H7 (cell line): ENCODE measurements at regions not wholly inside any gene's neighbourhood (a gene's known extent, or its start where the extent isn't known, plus 50 kb on each side); places are given as distances from the start of the nearest gene placed in this dataset.

ENCODE experiments used
- DNase-seq: peaks from one replicate; pipeline ENCODE4 v3.0.0; 2012
- H3K27me3 ChIP-seq: 2 replicates; pipeline ENCODE4 v1.6.0; 2011; ENCODE audit warnings: mild to moderate bottlenecking, low read length; ENCODE audit not compliant: control insufficient read depth, insufficient read depth
- H3K36me3 ChIP-seq: replicated peaks from 2 replicates; pipeline ENCODE4 v1.5.1; 2011; ENCODE audit warnings: low read length; ENCODE audit not compliant: control insufficient read depth, insufficient read depth
- H3K4me3 ChIP-seq: 2 replicates; pipeline ENCODE4 v1.5.1; 2011; ENCODE audit warnings: low read depth, mild to moderate bottlenecking, control low read depth, low read length, moderate library complexity; ENCODE audit not compliant: insufficient read depth

GRCh38 chr9:85244856-85245255 lies 496.9 kb downstream of the AGTPBP1 start:
- H3K27me3 ChIP-seq: no peaks in the 10 kb centered on the region
- H3K4me3 ChIP-seq: no peak overlapping the region
- DNase-seq: no peak
- H3K36me3 ChIP-seq: no peaks in the 10 kb centered on the region

DNA sequence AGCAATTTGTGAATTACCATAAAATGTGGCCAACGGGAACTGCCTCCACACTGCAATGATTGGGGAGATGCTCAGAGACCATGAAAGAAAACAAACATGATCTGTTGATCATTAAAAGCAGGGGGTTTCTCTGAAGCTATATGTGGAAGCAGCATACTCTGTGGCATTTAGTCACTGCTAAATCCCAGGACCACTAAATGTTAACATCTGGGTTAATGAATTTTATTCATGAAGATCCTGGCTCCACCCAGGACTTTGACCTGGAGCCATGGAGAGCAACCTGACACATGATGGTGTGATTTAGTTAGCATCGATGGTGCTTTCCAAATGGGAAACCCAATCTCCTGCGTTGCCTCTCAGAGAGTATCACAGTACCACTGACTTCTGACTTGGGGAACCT lies 497.8 kb downstream of the AGTPBP1 start:
- no peaks in the 10 kb centered on the region for H3K36me3 ChIP-seq

GRCh38 chr9:85237478-85237877 lies 504.3 kb downstream of the AGTPBP1 start:
- H3K36me3 ChIP-seq: no peaks in the 10 kb centered on the region
- DNase-seq: no peak

More for the DNA sequence above, 497.8 kb downstream of the AGTPBP1 start:
- Histone ChIP-seq H3K4me3 (no peak overlapping the region), H3K27me3 (no peaks in the 10 kb centered on the region)
- no peak for DNase-seq

GRCh38 chr9:85230081-85230480 lies 511.7 kb downstream of the AGTPBP1 start:
- Histone ChIP-seq H3K4me3 (no peak overlapping the region), H3K36me3 (no peaks in the 10 kb centered on the region), H3K27me3 (no peaks in the 10 kb centered on the region)
- no peak for DNase-seq

More at GRCh38 chr9:85237478-85237877, 504.3 kb downstream of the AGTPBP1 start:
- H3K4me3 ChIP-seq: no peak overlapping the region
- no peaks in the 10 kb centered on the region for H3K27me3 ChIP-seq

DNA sequence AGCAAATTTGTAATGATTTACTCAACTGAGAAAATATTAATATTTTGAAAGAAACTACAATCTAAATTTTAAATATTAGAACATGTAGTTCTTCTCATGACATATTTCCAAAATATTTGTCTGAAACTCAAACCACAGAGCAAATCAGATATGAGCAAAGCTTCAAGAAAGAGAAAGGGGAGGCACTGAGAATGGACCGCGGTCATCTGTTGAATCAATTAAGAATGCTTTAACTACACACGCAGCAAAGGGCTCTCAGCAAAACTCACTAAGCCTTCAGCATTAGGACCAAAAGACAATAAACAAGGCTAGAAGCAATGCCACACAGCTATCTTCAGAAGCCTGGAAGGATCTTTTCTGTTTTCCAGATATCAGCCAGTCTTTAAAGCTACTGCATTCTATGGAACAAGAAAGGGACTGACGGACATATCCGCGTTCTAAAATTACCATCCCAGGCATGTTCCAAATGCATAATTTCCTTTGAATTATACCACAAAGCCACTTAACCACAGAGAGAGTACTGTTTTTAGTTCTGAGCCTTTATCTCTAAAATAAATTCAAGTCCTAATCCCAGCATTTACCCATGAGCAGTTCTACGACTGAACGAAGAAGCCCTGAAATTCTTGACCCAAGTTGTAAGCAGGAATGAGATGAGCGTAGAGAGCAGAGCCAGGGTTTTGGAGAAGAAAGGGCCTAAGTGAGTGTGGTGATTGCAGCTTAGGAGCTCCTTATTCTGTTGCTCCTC lies 513.5 kb downstream of the AGTPBP1 start:
- DNase-seq: no peak
- H3K27me3 ChIP-seq: no peaks in the 10 kb centered on the region
- H3K4me3 ChIP-seq: no peak overlapping the region
- H3K36me3 ChIP-seq: no peaks in the 10 kb centered on the region

DNA sequence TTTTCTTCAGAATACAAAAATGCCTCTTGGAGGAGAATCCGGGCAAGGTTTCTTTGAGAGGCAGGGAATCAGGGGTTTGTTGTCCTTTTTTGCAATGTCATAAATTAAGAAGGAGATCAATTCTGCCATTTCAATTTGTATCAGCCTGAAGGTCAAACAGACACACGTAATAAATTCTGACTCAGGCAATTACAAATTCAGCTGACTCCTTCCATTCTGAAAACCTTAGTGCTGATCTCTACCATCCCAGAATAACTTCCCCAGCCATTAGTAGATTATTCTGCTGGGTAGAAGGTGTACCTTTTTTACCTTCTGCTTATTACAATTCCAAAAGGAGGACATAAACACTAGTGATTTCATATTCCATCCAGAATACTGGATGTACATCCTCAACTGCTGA lies 516.6 kb downstream of the AGTPBP1 start:
- Histone ChIP-seq H3K4me3 (no peak overlapping the region), H3K36me3 (no peaks in the 10 kb centered on the region), H3K27me3 (no peaks in the 10 kb centered on the region)
- DNase-seq: no peak

DNA sequence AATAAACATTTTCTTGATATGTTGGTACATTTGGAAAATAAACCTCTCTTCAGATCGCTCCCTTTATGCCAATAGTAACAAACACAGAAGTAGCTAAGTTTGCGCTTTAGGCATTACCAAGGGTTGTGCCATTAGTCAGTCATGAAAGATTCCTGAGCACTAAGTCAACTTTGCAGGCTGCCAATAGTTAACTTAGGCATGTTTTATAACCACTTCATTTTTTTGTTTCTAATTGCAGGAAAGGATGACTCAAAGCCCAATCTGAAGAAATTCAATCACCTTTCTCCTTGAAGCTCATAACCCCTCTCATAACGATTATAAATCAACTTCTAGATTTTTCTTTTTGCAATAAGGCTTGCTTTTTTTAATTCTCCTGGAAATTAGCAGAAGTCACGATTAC lies 517.0 kb downstream of the AGTPBP1 start:
- H3K4me3 ChIP-seq: no peak overlapping the region
- H3K36me3 ChIP-seq: no peaks in the 10 kb centered on the region
- DNase-seq: no peak
- H3K27me3 ChIP-seq: no peaks in the 10 kb centered on the region

- Histone ChIP-seq H3K4me3 (no peak overlapping the region), H3K36me3 (no peaks in the 10 kb centered on the region), H3K27me3 (no peaks in the 10 kb centered on the region)
- DNase-seq: no peak
These were observed 517.5 kb downstream of the AGTPBP1 start for GRCh38 chr9:85224301-85224700.

GRCh38 chr9:85223506-85224125 lies 518.1 kb downstream of the AGTPBP1 start:
- H3K4me3 ChIP-seq: no peak overlapping the region
- no peaks in the 10 kb centered on the region for H3K36me3 ChIP-seq
- no peaks in the 10 kb centered on the region for H3K27me3 ChIP-seq
- DNase-seq: no peak

DNA sequence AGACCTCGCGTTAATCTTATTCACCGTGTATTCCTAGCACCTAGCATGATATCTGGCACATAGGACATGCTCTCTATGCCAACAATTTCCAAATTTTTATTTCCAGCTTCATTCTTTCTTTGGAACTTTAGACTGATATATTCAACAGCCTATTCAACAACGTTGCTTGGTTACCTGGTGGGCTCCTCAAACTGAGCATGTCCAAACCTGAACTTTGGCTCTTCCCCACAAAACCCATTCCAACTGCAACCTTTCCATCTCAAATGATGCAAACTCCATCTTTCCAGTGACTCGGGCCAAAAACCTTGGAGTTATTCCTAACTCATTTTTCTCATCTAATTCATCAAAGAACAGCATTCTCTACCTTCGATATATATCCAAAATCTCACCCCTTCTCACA lies 525.2 kb downstream of the AGTPBP1 start:
- H3K27me3 ChIP-seq: no peaks in the 10 kb centered on the region
- no peak overlapping the region for H3K4me3 ChIP-seq
- H3K36me3 ChIP-seq: no peaks in the 10 kb centered on the region
- DNase-seq: no peak

GRCh38 chr9:85215961-85216360 lies 525.8 kb downstream of the AGTPBP1 start:
- Histone ChIP-seq H3K27me3 (no peaks in the 10 kb centered on the region), H3K36me3 (no peaks in the 10 kb centered on the region), H3K4me3 (no peak overlapping the region)
- no peak for DNase-seq

DNA sequence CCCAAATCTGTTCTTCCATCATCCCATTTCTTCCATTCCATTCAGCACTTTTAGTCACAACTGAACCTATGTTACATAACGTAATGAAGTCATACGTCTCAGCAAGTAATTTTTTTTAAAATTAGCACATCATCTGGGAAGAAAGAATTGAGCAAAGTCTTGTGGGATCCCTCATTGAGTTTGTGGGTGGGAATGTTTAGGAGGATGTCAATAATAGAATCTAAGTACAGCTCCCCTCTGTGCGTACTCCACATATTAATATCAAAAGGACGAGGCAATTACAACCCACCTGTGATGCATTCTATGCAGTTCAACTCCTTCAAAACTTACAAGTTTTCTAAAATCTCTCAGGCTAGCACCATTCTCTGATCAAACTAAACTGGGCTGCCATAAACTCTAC lies 526.3 kb downstream of the AGTPBP1 start:
- H3K36me3 ChIP-seq: no peaks in the 10 kb centered on the region
- no peaks in the 10 kb centered on the region for H3K27me3 ChIP-seq
- no peak for DNase-seq
- H3K4me3 ChIP-seq: no peak overlapping the region

DNA sequence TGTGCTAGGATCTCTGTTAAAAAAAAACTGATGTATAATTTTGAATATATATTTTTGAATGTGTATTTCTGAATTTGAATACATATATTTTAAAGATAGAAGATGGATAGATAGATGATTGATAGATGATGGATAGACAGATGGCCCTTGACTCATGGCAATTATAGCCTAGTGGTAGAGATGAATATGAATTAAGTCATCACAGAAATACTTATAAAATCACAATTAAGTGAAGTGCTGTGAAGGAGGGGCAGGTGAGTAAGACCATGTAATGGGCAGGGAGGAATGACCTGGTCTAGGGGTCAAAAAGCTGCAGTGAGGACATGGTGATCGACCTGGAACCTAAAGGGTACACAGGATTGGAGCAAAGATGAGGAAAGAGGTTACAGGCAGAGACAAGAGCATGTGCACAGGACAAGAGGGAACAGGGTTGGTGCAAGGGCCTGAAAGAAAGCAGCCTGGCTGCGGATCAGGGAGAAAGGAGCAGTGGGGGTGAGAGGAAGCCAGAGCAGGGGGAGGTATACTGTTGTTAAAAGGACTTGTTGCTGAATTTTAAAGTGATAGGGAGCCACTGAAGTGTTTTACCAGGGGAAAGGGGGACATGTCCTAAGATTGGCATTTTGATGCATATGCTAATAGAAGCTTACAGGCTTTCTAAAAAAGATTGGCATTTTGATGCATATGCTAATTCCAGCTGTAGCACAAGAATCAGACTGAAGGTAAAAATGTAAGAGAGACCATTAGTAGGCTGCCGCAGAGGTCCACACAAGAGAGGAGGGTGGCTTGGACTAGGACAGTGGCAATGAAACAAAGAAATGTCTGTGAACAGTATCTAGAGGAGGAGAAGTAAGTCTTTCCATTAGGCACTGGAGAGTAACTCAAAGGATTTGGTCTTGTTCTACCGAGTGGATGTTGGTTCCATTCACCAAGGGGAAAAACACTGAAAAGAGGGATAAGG lies 527.8 kb downstream of the AGTPBP1 start:
- no peaks in the 10 kb centered on the region for H3K36me3 ChIP-seq
- no peaks in the 10 kb centered on the region for H3K27me3 ChIP-seq
- no peak overlapping the region for H3K4me3 ChIP-seq
- peak; percentile 56 for DNase-seq

DNA sequence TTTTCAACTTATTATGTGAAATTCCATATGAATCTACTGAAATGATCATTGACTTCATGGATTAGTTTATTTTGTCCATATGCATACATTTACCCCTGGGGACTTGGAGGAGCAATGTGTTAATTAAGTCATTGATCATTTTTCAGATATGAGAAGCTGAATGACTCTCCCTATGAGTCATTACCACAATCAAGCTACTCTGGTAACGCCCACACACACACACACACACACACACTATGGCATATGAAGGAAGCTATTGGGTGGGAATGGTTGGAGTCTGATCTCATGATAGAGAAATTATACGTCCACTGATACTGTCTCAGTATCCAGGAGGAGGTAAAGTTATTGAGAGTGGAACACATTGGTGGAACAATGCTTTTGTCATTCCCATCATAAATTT lies 528.9 kb downstream of the AGTPBP1 start:
- DNase-seq: no peak
- no peaks in the 10 kb centered on the region for H3K27me3 ChIP-seq
- no peaks in the 10 kb centered on the region for H3K36me3 ChIP-seq
- H3K4me3 ChIP-seq: no peak overlapping the region

GRCh38 chr9:85212209-85212608 lies 529.5 kb downstream of the AGTPBP1 start:
- no peaks in the 10 kb centered on the region for H3K27me3 ChIP-seq
- no peaks in the 10 kb centered on the region for H3K36me3 ChIP-seq
- H3K4me3 ChIP-seq: no peak overlapping the region
- DNase-seq: no peak
